Subcutaneous abdominal adipose tissue (tissue), 5 donors: ENCODE measurements at regions not wholly inside any gene's neighbourhood (a gene's known extent, or its start where the extent isn't known, plus 50 kb on each side); places are given as distances from the start of the nearest gene placed in this dataset.
"Not testable (repeated sequence)": the region's sequence is repeated elsewhere in the genome, so short reads cannot be mapped to it uniquely, and the experiment has no call there.

Experiments
- H3K27ac ChIP-seq: one replicate; pipeline ENCODE4 v1.7.0; 2013; ENCODE audit warnings: low read depth, mild to moderate bottlenecking, inconsistent platforms, low read length, moderate library complexity
- H3K27me3 ChIP-seq, 5 donors: one replicate each; pipeline ENCODE4 v1.7.0; 2013; ENCODE audit warnings: low read length in 5 of 5, inconsistent platforms in 1 of 5; ENCODE audit not compliant: control insufficient read depth in 5 of 5, insufficient read depth in 4 of 5
- H3K36me3 ChIP-seq, 5 donors: one replicate each; pipeline ENCODE4 v1.7.0; 2013; ENCODE audit warnings: low read length in 5 of 5; ENCODE audit not compliant: control insufficient read depth in 5 of 5, insufficient read depth in 5 of 5
- H3K4me1 ChIP-seq, 5 donors: one replicate each; pipeline ENCODE4 v1.7.0; 2013; ENCODE audit warnings: low read length in 5 of 5, mild to moderate bottlenecking in 3 of 5, moderate library complexity in 1 of 5; ENCODE audit not compliant: control insufficient read depth in 5 of 5, insufficient read depth in 5 of 5
- H3K4me3 ChIP-seq, 5 donors: one replicate each; pipeline ENCODE4 v1.7.0; 2013; ENCODE audit warnings: low read length in 5 of 5, low read depth in 1 of 5
- H3K9ac ChIP-seq, 5 donors: one replicate each; pipeline ENCODE4 v1.7.0; 2013; ENCODE audit warnings: low read length in 5 of 5, mild to moderate bottlenecking in 4 of 5, moderate library complexity in 3 of 5
- H3K9me3 ChIP-seq, 5 donors: one replicate each; pipeline ENCODE4 v1.7.0; 2013; ENCODE audit warnings: low read length in 5 of 5; ENCODE audit not compliant: control insufficient read depth in 5 of 5
- donor health status: healthy.
- donor health status: healthy.
- donor health status: healthy.
- donor health status: healthy.
- donor health status: healthy.

DNA sequence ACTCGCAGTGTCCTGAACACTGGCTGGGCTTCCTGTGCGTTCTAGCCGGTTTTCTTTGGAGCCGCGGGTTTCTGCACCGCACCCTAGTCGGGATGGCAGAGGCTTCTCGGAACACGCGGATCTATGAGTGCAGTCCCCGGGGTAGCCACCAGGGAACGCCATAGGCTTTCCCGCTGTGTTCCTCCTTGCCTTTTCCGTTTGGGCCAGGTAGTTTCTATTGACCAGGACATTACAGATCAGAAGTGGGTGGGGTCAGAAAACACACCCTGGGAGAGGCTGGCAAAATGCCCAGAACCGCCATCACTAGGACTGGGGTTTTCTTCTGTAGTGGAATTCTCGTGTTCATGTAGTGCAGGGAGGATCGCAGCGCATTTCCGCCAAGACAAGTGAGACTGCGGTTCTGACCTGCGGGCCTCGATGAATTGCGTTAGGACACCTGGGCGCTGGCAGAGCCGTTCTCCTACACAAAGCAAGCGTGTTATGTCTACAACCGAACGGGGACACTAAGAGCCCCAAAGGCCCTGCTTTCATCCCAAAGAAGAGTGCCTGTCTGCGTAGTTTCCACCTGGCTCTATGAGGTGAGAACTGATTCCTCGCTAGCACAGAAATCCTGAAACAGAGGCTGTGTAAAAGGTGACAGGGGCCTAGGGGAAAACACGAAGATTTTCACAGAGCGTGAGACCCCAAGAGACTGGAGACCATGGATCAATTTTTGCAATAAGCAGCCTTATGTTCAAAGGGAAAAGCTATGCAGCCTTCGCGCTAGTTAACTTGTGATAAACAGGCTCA is 121.5 kb downstream of the PPIAL4G start:
- H3K9ac ChIP-seq, H3K36me3 ChIP-seq, H3K9me3 ChIP-seq, H3K27ac ChIP-seq: not testable (repeated sequence)
- Histone ChIP-seq H3K4me1 (peaks cover 0 to 16% (median 8%) of the 10 kb centered on the region in 5 donors), H3K4me3 (peak overlapping the region in 3 of 5 donors; percentile 1 to 40 (median 29)), H3K27me3 (peaks cover 0 to 30% (median 15%) of the 10 kb centered on the region in 5 donors)

DNA sequence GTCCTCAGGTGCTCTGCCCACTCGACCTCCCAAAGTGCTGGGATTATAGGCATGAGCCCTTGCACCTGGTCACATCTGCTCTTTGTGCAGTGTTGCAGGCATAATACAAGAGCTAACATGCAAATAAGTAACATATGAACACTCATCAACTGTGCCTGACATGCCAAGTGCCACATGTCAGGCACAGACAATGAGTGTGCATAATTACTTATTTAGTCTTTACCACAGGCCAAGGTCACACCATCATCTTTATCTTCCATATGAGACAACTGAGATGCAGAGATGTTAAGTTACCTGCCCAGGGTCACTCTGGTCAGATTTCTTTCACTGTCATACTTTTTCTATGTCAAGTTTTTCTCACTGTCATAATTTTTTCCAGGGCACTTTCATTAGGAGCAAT is 126.1 kb downstream of the PPIAL4G start:
- Histone ChIP-seq H3K9me3 (no peaks in the 10 kb centered on the region), H3K27me3 (peaks cover 22 to 61% (median 46%) of the 10 kb centered on the region in 5 donors), H3K27ac (no peak overlapping the region), H3K9ac (no peak overlapping the region), H3K36me3 (no peaks in the 10 kb centered on the region), H3K4me1 (peaks cover 0 to 19% (median 13%) of the 10 kb centered on the region in 5 donors), H3K4me3 (no peak overlapping the region)

DNA sequence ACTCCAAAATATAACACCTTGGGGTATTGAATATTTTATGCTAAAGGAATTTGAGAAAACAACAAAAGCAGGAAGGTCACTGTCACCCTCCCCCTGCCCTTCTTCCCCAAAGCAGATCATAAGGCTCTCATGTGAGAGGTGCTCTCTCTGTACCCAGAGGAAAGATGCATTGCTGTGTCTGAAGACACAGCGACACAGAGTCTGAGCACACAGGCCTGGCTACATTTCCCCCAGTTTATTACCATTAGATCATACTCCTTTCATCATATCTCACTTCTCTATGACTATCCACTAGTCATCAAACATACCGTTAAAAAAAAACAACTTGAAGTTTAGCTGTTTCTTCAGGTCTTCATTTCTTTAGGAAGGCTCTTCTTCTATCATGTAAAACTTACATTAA is 127.1 kb downstream of the PPIAL4G start:
- H3K4me1 ChIP-seq, result peaks cover 0 to 10% (median 7%) of the 10 kb centered on the region in 5 donors
- H3K27ac ChIP-seq, result no peak overlapping the region
- peaks cover 28 to 66% (median 49%) of the 10 kb centered on the region in 5 donors for H3K27me3 ChIP-seq
- H3K9me3 ChIP-seq, result no peaks in the 10 kb centered on the region
- no peak overlapping the region for H3K9ac ChIP-seq
- H3K4me3 ChIP-seq, result no peak overlapping the region
- H3K36me3 ChIP-seq, result no peaks in the 10 kb centered on the region

DNA sequence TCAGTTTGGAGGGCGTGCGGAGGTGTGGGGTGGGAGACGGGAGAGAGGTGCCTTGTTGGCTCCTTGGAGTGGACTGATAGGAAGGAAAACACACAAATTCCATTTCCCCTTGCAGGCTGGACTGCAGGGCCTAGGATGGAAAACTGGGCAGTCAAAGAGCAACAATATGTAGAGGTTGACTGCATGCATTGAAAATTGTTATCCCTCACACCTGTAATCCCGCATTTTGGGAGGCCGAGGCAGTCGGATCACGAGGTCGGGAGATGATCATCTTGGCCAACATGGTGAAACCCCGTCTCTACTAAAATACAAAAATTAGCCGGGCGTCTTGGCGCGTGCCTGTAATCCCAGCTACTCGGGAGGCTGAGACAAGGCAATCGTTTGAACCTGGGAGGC is 128.2 kb downstream of the PPIAL4G start:
- Histone ChIP-seq H3K9me3 (no peaks in the 10 kb centered on the region), H3K27ac (no peak overlapping the region), H3K36me3 (no peaks in the 10 kb centered on the region), H3K9ac (no peak overlapping the region), H3K27me3 (peaks cover 28 to 68% (median 55%) of the 10 kb centered on the region in 5 donors), H3K4me3 (no peak overlapping the region), H3K4me1 (peaks cover 0 to 10% (median 7%) of the 10 kb centered on the region in 5 donors)

DNA sequence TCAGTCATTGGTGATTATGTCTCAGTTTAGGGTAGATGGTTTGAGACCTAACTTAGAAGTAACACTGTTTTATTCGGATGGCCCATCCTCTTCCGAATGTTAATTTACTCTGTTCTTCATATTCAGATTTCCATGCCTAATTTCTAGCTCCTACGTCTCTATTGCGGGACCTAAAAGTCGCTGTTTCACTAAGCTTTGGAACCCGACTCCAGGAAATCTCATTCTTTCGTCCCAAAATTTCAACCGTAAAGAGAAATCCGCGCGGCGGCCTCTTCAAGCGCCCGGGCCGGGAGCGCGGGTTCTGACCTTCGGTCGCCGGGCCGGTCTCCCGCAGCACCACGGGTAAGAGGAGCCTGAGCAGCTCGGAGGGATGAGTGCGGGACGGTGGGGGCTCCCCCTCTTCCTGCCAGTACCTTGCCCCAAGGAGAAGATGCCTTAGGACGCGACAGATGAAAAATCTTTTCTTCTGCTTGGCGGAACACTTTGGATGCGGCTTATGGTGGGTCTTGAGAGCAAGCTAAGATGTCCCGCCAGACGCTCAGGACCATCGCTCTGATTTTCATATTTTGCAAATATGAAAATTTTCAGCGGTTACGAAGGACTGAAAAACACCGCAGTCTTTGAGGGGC is 128.7 kb downstream of the PPIAL4G start:
- Histone ChIP-seq H3K4me3 (peak overlapping the region in 1 of 5 donors; percentile 27), H3K9ac (no peak overlapping the region), H3K9me3 (no peaks in the 10 kb centered on the region), H3K27me3 (peaks cover 28 to 71% (median 55%) of the 10 kb centered on the region in 5 donors), H3K27ac (no peak overlapping the region), H3K36me3 (no peaks in the 10 kb centered on the region), H3K4me1 (peaks cover 0 to 10% (median 7%) of the 10 kb centered on the region in 5 donors)

DNA sequence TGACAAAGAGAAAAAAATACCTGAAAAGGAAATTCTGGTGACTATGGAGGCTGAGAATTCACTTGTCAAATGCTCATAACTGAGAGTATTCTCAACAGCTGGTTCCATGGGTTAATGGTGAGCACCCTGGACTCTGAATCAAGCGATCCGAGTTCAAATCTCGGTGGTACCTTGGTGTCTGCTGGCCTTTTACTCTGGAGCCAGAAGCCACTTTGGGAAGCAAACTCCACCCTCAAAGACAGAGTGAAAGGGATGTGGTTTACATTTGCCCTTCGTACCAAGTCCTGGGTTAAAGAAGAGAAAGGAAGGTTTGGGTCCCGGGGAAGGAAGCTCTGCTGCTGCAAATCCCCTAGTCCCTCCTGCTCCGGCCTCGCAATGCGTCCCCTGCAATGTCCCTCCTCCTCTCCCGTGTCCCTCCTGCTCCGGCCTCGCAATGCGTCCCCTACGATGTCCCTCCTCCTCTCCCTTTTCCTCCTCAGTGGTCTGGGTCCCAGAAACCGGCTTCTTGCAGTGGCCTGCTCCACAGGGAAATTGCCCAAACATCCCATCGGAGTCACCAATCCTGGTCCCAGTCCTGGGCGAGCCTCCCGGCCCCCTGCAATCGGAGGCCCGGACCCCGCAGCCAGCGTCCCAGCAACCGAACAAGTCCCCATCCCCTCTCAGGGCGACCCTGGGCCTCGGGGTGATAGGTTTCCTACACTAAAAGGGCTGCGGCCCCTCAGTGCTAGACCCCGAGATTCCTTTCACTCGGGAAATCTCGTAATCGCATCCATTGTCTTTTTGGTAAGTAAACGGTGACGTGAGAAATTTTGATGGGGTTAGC is 129.4 kb downstream of the PPIAL4G start:
- no peaks in the 10 kb centered on the region for H3K9me3 ChIP-seq
- H3K27ac ChIP-seq, result no peak overlapping the region
- no peaks in the 10 kb centered on the region for H3K36me3 ChIP-seq
- peaks cover 0 to 10% (median 7%) of the 10 kb centered on the region in 5 donors for H3K4me1 ChIP-seq
- H3K9ac ChIP-seq, result no peak overlapping the region
- peaks cover 28 to 71% (median 55%) of the 10 kb centered on the region in 5 donors for H3K27me3 ChIP-seq
- peak overlapping the region in 1 of 5 donors; percentile 27 for H3K4me3 ChIP-seq

DNA sequence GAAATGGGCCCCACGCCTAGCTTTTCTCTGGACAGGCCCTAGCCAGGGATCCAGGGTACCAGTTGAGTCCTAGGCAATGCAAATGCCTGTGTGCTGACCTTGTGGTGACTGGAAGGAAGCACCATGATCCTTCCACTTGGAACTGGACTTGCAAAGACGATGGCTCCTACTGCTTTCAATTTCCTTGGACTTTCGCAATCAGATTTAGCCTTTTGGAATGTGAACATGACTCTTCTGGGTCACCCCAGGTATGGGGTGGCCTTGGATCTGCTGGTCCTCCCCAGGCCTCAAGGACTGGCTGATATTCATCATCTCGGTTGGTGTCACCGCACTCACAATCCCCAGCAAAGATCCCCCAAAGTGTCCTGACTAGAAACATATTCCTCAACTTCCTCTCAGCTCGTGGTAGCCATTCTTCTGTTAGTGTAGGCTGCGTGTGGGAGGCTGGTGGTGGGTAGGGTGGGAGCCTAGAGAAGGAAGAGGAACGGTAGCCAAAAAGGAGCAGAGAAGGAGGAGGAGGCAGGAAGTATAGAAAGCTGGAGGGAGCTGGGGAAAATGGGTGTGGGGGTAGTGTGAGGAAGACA is 130.5 kb downstream of the PPIAL4G start:
- Histone ChIP-seq H3K36me3 (no peaks in the 10 kb centered on the region), H3K4me1 (peaks cover 0 to 10% (median 7%) of the 10 kb centered on the region in 5 donors), H3K4me3 (no peak overlapping the region), H3K9ac (no peak overlapping the region), H3K9me3 (no peaks in the 10 kb centered on the region), H3K27ac (no peak overlapping the region), H3K27me3 (peaks cover 28 to 74% (median 55%) of the 10 kb centered on the region in 5 donors)

DNA sequence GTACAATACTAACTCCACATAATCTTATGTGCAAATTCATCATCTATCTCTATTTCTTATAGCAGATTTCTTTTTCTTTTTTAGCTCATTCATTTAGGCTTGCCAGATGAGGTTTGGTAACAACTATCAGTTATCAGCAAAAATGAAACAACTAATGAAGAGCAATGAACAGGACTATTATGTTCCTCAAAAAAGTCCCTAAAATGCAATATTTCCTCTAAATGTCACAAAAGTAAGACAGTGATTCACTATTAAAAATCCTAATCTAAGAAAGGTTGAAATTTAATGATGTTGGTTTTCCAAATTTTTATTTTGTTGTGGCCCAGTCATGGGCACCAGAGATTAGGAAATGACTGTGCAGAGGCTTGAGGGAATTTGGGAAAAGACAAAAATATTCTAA is 135.3 kb downstream of the PPIAL4G start:
- Histone ChIP-seq H3K4me1 (no peaks in the 10 kb centered on the region), H3K27ac (no peak overlapping the region), H3K36me3 (no peaks in the 10 kb centered on the region), H3K9me3 (no peaks in the 10 kb centered on the region), H3K27me3 (peaks cover 13 to 30% (median 24%) of the 10 kb centered on the region in 5 donors), H3K4me3 (no peak overlapping the region), H3K9ac (no peak overlapping the region)

DNA sequence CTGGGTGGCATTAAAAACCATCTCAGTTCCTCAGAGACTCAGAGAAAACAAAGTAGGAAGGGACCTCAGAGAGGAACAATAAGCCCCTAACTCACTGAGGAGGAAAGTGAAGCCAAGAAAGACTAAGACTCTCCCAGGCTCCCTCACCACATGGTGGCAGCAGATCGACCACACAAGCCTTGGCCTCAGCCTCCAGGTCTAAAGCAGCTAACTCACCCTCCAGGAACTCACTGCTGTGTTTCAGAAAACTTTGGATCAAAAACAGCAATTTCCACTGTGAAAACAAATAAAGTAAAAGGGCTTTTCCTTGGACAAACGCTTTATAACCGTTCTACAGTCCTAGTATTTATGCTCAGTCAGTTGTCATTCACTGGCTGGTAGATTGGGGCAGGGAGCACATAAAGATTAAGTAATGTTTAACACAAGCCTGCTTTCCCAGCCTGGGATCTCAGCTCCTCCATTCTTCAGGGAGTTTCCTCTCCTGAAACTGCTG is 137.4 kb downstream of the PPIAL4G start:
- H3K27me3 ChIP-seq, result peaks cover 0 to 11% (median 3%) of the 10 kb centered on the region in 5 donors
- not testable (repeated sequence) for H3K9me3 ChIP-seq, H3K9ac ChIP-seq, H3K4me1 ChIP-seq, H3K4me3 ChIP-seq, H3K36me3 ChIP-seq, H3K27ac ChIP-seq
